NB4 (cell line): ENCODE measurements at regions not wholly inside any gene's neighbourhood (a gene's known extent, or its start where the extent isn't known, plus 50 kb on each side); places are given as distances from the start of the nearest gene placed in this dataset.

Experiments used
- DNase-seq: peaks from one replicate; pipeline ENCODE4 v3.0.0; 2010; ENCODE audit warnings: low read depth
- H3K4me3 ChIP-seq: one replicate; pipeline ENCODE4 v1.5.1; 2011; ENCODE audit warnings: mild to moderate bottlenecking, low read depth, low read length, moderate library complexity
- MYC ChIP-seq: IDR thresholded peaks from 2 replicates; pipeline ENCODE4 v1.6.1; 2011; ENCODE audit warnings: low read depth, low read length
- POLR2A ChIP-seq: IDR thresholded peaks from 2 replicates; pipeline ENCODE4 v1.6.1; 2011; ENCODE audit warnings: mild to moderate bottlenecking; ENCODE audit not compliant: insufficient read length; ENCODE audit errors: extremely low read depth
- TF ChIP-seq, protein P1 (sequence below): IDR thresholded peaks from 2 replicates; pipeline ENCODE4 v1.6.1; 2011; ENCODE audit warnings: low read depth, low read length
- TF ChIP-seq, protein P2 (sequence below): IDR thresholded peaks from one replicate; pipeline ENCODE4 v1.5.1; 2012; ENCODE audit warnings: low read depth, low read length

DNA sequence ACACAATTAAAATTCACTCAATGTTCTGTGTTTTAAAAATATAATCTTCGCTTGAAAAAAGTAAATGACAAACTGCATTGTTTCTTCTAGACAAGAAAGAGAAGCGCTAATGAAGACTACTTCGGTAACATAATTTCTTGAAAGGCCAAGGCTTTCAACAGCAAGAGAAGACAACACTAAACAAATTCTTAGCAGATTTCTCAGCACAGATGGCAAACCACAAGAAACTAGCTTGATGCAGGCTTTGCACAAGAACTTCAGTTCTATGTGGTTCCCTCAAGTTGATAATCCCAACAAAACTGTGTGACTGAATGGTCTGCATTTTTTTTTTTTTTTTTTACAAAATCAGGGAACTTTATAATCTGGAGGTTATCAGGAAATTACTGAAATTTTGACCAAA is 447.4 kb upstream of the NRSN1 start:
- TF ChIP-seq, protein P1, sequence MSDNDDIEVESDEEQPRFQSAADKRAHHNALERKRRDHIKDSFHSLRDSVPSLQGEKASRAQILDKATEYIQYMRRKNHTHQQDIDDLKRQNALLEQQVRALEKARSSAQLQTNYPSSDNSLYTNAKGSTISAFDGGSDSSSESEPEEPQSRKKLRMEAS, result no peak
- TF ChIP-seq, protein P2, sequence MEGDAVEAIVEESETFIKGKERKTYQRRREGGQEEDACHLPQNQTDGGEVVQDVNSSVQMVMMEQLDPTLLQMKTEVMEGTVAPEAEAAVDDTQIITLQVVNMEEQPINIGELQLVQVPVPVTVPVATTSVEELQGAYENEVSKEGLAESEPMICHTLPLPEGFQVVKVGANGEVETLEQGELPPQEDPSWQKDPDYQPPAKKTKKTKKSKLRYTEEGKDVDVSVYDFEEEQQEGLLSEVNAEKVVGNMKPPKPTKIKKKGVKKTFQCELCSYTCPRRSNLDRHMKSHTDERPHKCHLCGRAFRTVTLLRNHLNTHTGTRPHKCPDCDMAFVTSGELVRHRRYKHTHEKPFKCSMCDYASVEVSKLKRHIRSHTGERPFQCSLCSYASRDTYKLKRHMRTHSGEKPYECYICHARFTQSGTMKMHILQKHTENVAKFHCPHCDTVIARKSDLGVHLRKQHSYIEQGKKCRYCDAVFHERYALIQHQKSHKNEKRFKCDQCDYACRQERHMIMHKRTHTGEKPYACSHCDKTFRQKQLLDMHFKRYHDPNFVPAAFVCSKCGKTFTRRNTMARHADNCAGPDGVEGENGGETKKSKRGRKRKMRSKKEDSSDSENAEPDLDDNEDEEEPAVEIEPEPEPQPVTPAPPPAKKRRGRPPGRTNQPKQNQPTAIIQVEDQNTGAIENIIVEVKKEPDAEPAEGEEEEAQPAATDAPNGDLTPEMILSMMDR, result no peak
- TF ChIP-seq POLR2A, result no peak
- TF ChIP-seq MYC, result no peak
- DNase-seq, result no peak
- H3K4me3 ChIP-seq, result no peak overlapping the region

DNA sequence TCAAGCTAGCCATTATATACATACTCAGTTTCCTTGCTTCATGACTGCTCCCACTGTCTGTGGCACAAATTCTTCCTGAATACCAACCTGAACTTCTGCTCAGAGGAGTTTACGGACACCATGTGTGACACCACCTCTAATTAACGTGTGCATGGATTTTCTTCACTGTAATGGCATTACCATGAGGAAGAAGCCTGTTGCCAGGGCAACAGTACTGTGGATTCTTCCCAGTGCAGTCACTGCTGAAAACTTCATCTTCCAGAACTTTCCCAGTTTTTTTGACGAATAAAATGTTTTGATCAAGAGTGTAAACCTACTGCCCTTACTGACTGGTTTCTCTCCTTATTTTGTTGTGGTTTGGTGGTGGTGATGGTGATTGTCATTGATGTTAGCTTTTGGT is 444.3 kb upstream of the NRSN1 start:
- no peak overlapping the region for H3K4me3 ChIP-seq
- TF ChIP-seq MYC (no peak), POLR2A (no peak)
- TF ChIP-seq, protein P1, result no peak
- TF ChIP-seq, protein P2, result no peak
- no peak for DNase-seq

DNA sequence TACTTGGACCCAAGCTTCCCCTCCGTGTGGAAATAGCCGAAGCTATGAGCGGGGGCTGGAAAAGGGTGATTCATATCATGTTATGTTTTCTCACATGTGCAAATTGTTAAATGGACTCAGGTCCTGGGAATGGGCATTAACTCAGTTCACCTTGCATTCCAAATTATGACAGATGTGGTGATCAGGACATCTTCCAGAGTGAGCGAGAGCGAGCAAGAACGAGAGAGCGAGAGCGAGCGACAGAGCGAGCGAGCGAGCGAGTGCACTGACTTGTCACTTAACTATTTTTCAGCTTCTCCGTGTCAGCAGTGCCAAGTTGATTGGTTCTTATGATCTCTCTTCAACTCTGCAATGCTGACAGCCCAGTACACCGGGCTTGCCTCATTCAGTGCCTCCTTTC is 437.4 kb upstream of the NRSN1 start:
- H3K4me3 ChIP-seq, result no peak overlapping the region
- DNase-seq, result no peak
- TF ChIP-seq, protein P2, result no peak
- no peak for TF ChIP-seq MYC
- TF ChIP-seq POLR2A, result no peak
- TF ChIP-seq, protein P1, result no peak

DNA sequence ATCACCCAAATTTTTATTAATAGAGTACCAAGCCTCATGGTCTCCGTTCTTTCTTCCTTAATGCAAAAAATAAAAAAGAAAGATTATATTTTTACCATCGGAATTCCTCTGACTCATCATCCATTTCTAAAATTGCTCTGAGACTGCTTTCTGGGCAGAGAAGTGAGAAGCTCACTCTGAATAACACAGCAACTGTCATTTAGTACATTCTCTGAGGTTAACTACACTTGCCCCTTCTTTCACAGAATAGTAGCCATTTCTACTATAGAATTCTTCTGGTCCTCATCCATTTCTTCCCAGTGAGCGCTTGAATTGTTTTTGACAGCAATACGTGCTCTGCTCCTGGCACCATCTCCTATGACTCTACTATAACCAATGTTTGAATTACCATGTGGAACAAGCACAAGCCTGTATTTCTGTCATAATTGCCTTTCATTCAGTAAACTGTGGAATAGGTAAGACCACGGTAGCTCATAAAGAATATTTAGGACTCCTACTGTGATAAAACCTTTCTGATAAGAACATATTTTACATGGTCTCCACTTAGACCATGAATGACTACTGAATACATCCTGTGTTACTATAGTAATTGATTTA is 435.5 kb upstream of the NRSN1 start:
- H3K4me3 ChIP-seq, result no peak overlapping the region
- no peak for DNase-seq
- TF ChIP-seq, protein P1, result no peak
- TF ChIP-seq MYC (no peak), POLR2A (no peak)
- TF ChIP-seq, protein P2, result no peak

DNA sequence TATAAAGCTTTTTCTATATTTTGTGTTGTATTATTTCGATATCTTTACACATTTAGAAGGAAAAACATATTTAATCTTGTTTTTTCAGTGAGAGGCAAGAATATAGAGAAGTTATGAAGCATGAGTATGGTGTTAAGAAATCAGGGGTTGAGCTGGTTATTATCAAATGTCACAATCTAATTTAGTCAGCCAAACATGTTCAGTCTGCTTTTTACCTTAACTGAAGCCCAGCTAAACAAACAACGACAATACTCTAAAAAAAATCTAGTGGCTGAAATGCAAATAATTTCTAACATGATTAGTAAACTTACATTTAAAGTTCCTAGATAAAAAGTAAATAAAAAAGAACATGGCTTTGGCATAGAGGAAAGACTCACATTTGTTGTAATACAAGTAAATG is 433.8 kb upstream of the NRSN1 start:
- no peak for DNase-seq
- TF ChIP-seq, protein P1, result no peak
- TF ChIP-seq, protein P2, result no peak
- TF ChIP-seq MYC, result no peak
- no peak overlapping the region for H3K4me3 ChIP-seq

DNA sequence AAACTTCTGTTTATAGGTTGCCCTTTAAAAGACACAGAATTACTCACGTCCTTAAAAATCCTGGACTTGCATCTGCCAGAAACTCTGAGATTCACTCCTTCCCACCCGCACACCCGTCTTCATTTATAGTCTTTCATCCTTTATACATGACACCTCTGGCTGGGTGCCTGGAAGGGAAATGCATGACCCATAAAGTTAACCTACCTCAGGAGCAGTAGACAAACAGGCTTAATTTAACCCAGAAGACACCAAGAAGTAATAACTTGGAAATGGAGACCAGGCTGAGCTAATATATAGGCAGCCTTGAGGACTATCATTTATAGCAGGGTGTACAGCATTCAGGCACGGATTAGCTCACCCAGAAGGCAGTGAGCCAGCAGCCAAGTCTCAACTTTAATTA is 429.0 kb upstream of the NRSN1 start:
- no peak for DNase-seq
- H3K4me3 ChIP-seq, result no peak overlapping the region
- no peak for TF ChIP-seq POLR2A
- no peak for TF ChIP-seq MYC
- TF ChIP-seq, protein P1, result no peak
- TF ChIP-seq, protein P2, result no peak
